D721Med (cell line): ENCODE measurements at regions not wholly inside any gene's neighbourhood (a gene's known extent, or its start where the extent isn't known, plus 50 kb on each side); places are given as distances from the start of the nearest gene placed in this dataset.

Experiments used
- DNase-seq: peaks from one replicate; pipeline ENCODE4 v3.0.0; 2011; ENCODE audit warnings: low spot score; ENCODE audit not compliant: insufficient read length
- FAIRE-seq: peaks from 2 replicates; lab custom pipeline; 2011; peaks lifted over from hg19 to GRCh38; lab: Jason Lieb, UNC
- CTCF ChIP-seq: IDR thresholded peaks from 2 replicates; pipeline ENCODE4 v1.5.1; 2012; ENCODE audit warnings: mild to moderate bottlenecking, control low read depth; ENCODE audit not compliant: insufficient read depth; ENCODE audit errors: missing control alignments

- no peak for DNase-seq
- TF ChIP-seq CTCF = no peak
- FAIRE-seq = no peak
These were observed 109.5 kb downstream of the PALM2AKAP2 start for GRCh38 chr9:109889456-109889855.

GRCh38 chr9:109893241-109893640 lies 113.2 kb downstream of the PALM2AKAP2 start:
- no peak for TF ChIP-seq CTCF
- DNase-seq (no peak), FAIRE-seq (no peak)

- no peak for FAIRE-seq
- no peak for DNase-seq
- TF ChIP-seq CTCF = no peak
These were observed 114.5 kb downstream of the PALM2AKAP2 start for GRCh38 chr9:109894473-109894872.

GRCh38 chr9:109894921-109895758 lies 115.1 kb downstream of the PALM2AKAP2 start:
- no peak for FAIRE-seq
- DNase-seq = no peak

GRCh38 chr9:109901201-109901600 lies 121.2 kb downstream of the PALM2AKAP2 start:
- FAIRE-seq (no peak), DNase-seq (no peak)
- TF ChIP-seq CTCF = no peak

More at GRCh38 chr9:109894921-109895758, 115.1 kb downstream of the PALM2AKAP2 start:
- TF ChIP-seq CTCF = no peak

- FAIRE-seq = no peak
- peak; percentile 94 for TF ChIP-seq CTCF
- DNase-seq = peak; percentile 15
These were observed 123.6 kb downstream of the PALM2AKAP2 start for GRCh38 chr9:109903515-109904138.

GRCh38 chr9:109904666-109905065 lies 124.7 kb downstream of the PALM2AKAP2 start:
- DNase-seq (no peak), FAIRE-seq (no peak)
- TF ChIP-seq CTCF = no peak
